ENCODE measurements at regions not wholly inside any gene's neighbourhood (a gene's known extent, or its start where the extent isn't known, plus 50 kb on each side); places are given as distances from the start of the nearest gene placed in this dataset.

GRCh38 chr4:114472269-114473032 is 126.2 kb upstream of the UGT8 start:
- no peak for DNase-seq

DNA sequence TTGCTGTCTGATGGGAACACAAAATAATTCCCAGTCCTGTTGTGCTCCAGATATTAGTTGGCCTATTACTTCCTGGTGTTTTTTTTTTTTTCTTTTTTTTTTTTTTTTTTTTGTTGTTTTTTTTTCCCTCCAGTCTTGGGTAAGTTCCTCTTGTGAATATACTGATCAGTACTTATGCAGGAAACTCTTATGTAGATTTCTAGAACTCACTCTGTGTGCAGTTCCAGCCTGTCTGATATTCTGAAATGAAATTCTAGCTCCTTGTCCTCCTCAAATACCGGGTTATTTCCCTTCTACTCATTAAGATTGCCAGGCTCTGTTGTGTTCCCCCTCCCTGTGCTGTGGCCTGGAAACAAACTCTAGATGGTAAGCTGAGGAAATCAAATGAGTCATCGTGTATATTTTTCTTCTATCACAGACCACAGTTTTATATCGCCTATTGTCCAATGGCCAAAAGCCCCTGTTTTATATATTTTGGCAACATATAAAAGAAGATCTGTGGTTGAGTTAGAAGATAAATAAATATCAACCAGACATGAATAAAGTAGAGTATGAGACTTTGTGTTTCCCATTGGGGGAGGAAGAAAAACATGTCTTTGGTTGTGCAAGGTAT is 124.3 kb upstream of the UGT8 start:
- no peak for DNase-seq

DNA sequence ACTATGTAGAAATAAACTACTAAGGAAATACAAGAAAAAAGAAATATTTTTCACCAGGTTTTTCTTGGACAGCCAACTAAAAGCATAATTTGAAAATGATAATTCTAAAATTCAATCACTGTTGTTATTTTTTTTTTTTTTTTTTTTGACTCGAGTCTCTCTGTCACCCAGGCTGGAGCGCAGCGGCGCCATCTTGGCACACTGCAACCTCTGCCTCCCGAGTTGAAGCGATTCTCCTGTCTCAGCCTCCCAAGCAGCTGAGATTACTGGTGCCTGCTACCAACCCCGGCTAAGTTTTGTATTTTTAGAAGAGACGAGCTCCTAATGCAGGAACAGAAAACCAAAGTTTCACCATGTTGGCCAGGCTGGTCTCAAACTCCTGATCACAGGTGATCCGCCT is 122.3 kb upstream of the UGT8 start:
- no peak for DNase-seq

- no peak for DNase-seq
Measured at GRCh38 chr4:114479595-114479994, 119.0 kb upstream of the UGT8 start.

DNA sequence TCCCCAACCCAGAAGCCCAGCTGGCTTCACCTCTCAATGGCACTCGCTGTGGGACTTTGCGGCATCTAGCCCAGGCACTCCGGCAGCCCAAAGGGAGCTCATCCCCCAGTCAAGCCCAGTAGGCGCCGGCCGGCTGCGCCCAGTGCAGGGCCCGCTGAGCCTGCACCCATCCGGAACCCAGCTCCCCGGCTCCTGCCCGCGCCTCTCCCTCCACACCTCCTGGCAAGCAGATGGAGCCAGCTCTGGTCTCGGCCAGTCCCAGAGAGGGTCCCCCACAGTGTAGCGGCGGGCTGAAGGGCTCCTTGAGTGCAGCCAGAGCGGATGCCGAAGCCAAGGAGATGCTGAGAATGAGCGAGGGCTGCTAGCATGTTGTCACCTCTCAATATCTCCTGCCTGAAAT is 116.8 kb upstream of the UGT8 start:
- no peak for DNase-seq

DNA sequence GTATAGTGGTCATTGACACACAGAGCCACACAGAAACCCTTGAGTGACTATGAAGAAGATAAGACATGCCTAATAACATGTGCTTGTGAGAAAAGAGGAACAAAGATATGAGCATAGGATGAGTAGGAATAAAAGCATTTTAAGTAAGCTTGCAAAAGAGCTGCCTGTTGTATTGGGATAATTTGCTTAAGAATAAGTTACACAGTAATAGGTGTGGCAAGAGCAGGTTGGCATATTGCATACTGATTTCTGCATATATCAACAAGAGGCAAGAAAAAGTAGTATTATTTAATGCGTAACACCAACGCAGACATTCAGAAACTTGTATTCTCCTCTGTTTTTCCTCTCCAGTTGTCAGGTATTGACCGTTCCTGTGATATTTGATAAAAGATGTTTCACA is 111.5 kb upstream of the UGT8 start:
- DNase-seq: no peak

DNA sequence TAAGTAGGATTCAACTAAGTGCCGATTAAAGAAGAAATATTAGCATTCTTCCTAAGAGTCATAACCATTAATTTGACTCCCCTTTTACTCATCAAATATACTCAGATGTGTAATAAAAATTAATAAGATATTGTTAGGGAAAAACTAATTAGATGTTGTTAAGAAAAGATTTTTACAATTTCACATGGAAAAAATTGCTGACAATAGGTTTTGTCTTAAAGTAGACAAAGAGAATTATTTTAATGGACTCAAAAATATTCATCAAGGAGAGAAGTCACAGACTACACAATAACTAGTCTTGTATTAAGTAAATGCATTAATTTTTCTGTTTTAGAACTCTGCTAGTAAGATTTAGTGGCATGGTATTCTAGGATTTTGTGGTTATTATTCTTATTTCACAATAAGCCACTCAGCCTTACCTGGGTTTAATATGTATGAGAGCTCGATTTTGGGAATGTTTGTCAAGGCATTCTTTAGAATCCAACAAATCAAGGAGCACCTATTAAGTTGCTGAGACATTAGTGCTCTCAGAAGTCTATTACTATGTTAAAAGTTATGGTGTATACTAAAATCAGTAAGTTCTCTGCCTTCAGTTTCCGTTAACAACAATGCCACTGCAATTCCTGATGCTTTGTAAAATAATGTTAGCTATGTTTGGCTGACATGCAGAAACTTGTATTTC is 110.2 kb upstream of the UGT8 start:
- no peak for DNase-seq

DNA sequence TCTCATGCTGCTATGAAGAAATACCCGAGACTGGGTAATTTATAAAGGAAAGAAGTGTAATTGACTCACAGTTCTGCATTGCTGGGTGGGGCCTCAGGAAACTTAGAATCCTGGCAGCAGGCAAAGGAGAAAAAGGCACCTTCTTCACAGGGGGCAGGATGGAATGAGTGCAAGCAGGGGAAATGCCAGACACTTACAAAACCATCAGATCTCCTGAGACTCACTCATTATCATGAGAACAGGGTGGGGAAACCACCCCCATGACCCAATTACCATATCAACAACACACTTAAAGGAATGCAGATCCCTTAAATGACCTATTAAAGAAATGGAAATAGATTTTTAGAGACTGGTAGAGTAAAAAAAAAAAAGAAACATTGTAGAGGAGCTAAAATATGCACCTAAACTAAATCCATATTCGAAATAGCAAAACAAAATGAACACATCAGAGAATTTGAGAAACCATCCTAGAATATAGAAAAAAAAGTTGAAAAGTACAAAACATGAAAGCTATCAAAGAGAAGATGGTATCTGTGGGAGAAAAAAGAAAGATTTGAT is 104.3 kb upstream of the UGT8 start:
- no peak for DNase-seq

DNA sequence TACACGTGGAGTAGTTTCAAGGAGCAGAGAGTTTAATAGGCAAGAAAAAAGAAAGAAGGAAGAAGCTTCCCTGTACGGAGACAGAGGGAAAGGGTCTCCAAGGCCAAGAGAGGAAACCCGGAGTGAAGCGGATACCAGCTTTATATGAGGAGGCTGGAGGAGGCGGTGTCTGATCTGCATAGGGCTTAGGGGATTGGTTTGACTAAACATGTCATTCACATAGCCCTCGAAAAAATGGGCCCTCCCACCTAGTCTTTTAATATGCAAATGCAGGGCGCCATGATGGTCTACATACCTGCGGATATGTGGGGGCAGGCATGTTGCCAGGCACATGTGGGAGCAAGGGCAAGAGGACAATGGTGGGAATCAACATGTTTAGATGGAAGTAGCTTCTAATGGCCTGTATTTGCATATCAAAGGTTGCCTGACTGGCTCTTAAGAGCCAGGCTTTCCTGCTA is 103.1 kb upstream of the UGT8 start:
- DNase-seq: no peak

GRCh38 chr4:114497116-114497515 is 101.5 kb upstream of the UGT8 start:
- no peak for DNase-seq

DNA sequence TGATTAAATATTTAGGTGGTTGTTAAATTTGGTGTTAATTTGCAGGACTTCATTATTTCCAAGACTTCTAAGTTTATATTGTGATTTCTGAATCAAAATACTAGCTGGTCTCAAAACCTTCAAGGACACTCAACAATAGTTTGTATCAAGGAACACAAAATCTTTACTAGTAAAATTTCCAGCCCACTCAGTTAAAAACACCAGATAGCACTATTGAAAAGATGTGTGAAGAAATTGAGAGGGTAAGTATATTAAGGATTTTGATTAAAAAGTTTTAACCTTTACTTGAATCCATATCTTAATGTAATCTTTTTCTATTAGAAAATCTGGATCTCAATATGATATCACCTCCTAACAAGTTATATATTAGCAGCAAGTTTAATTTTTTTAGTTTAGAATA is 89.3 kb upstream of the UGT8 start:
- DNase-seq: no peak

GRCh38 chr4:114512595-114513295 is 85.9 kb upstream of the UGT8 start:
- no peak for DNase-seq

GRCh38 chr4:114519368-114519767 is 79.2 kb upstream of the UGT8 start:
- no peak for DNase-seq

- DNase-seq: no peak
Measured at GRCh38 chr4:114527170-114527569, 71.4 kb upstream of the UGT8 start.

DNA sequence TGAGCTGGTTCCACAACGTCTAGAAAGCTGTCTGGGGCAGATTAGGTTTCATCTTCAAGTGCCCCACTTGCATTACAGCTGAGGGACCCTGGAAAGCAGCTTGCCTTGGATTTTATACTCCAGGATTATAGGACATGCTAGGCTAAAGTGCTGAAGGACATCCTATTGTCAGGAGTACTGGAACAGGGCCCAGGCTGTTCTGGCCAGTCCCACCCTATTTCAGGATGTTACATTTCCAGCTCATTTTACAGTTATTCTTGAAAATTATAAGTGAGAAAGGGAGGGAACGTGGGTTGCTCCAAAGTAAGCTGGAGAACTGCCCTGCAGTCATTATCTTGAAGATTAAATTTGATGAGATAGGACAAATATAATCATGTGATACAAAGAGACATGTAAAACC is 71.0 kb upstream of the UGT8 start:
- DNase-seq: no peak

DNA sequence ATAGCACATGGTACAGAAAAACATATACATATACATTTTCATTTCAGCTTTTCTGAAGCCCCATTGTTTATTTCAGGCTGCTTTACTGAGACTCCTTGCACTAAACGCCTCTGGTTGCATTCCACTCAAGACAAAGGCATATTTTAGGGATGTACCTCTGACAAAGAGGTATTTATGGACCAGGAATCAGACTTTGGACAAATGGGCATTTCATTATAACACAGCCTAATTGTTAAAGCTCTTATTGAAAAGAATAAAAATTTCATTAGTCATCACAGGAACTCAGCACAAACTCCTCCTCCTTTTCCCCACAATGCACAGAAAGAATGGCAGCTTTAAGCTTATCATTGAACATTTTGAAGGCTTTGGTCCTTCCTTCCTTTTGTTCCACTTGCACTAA is 62.9 kb upstream of the UGT8 start:
- no peak for DNase-seq

GRCh38 chr4:114537352-114537751 is 61.3 kb upstream of the UGT8 start:
- no peak for DNase-seq

DNA sequence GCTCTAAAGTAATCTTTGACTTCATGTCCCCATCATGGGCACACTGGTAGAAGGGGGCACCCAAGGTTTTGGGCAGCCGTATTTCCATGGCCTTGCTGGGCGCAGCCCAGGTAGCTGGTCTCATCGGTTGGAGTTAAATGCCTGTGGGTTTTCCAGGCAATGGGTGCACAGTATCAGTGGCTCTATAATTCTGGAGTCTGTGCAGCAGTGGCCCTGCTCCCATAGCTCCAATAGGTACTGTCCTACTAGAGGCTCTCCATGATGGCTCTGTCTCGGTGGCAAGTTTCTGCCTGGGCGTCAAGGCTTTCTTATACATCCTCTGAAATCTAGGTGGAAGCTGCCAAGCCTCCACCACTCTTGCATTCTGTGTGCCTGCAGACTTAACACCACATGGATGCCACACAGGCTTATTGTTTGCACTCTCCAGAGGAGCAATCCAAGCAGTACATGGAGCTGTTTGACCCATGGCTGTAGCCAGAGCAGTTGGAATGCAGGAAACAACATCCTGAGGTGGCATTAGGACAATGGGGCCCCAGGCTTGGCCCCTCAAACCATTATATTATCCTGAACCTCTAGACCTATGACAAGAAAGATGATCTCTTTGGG is 60.5 kb upstream of the UGT8 start:
- DNase-seq: no peak

DNA sequence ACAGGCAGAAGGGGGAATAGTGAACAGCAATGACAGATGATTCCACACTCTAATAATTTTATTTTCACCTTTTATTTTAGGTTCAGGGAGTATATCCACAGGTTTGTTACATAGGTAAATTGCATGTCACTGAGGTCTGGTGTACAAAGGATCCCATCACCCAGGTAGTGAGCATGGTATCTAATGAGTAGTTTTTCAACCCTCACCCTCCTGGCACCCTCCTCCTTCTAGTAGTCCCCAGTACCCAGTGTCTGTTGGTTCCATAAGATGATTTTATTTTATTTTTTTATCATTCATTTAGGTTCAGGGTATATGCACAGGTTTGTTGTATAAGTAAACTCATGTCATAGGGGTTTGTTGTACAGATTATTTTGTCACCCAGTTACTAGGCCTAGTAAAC is 58.6 kb upstream of the UGT8 start:
- DNase-seq: no peak

- no peak for DNase-seq
Measured at GRCh38 chr4:114547340-114548134, 51.1 kb upstream of the UGT8 start.
